ENCODE measurements at regions not wholly inside any gene's neighbourhood (a gene's known extent, or its start where the extent isn't known, plus 50 kb on each side); places are given as distances from the start of the nearest gene placed in this dataset.
"Not testable (repeated sequence)": the region's sequence is repeated elsewhere in the genome, so short reads cannot be mapped to it uniquely, and the experiment has no call there.

DNA sequence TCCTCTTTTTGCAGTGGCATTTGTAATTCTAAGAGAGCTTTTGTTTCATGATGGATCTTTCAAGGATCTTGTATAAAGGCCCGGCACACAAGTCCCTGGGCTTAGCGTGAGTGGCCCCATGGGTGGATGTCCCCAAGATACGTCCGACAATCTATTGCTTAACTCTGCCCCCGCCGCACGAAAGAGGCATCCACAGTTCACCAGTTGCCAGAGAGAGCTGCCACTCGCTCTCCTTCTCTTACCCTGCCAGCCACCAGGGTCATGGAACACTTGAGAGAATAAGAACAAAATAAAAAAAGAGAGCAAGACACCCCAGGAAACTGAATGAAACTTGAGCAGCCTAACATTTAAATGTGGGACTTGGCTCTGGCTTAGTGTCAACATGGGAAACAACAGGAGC lies 92.3 kb downstream of the CTAGE1 start:
- no peak for DNase-seq

DNA sequence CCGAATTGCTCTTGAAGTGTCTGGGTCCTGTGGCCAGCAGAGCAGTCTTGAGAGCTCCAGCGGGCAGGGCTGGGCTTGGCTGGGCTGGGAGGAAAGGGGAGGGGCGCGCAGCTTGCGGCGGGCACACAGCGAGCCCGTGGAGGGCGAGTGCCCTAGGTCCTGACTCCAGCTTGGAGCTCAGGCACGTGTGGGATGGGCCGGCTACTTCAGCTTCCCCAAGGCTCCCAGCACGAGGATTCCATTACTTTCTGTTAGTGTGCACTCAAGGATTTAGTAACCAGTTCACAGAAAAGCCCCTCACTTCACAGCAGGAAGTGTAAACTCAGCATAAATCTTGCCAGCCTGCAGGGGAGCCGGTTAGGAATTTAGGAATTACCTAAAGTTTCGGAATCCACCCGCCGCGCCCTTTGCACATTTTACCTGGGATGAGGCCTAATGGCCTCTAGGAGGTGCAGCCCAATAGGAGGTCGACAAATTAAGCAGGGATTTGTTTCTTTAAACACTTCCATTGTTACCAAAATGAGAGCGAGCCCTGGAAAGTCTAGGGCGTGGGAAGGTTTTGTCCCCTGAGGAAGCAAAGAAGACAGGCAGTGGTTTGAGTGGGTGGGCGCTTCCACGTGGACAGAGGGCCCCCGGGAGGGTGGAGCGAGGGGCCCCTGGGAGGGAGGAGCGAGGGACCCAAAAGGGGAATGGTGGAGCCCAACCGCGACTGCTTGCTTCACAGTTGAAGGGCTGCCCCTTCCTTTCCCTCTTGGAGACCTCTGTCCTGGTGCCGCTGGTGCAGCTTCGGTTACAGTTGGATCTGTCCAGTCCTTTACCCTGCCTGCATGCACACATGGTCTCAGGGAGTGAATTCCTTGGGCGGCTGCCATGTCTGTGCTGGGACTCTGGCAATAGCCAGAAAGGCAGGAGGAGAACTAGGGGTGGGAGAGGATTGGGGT lies 93.3 kb downstream of the CTAGE1 start:
- no peak for DNase-seq

DNA sequence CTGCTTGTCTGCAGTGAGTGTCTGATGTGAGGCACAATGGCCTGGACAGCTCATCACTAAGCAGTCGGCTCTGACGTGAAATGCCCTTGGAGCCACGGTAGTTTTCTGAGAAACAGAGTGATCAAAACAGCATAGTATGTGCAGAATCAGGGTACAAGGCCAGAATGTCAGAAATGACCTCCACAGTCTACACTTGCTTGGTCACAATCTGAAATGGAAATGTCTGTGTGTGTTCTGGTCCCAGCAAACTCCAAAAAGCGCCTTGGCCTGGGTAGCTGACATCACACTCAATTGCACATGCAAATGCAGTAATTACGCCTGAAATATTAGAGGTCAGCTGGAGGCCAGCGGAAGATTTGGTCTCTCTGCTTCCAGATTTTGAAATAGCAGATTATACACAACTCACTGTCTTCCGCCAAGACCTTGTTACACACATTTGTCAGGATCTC lies 95.4 kb downstream of the CTAGE1 start:
- DNase-seq = no peak

DNA sequence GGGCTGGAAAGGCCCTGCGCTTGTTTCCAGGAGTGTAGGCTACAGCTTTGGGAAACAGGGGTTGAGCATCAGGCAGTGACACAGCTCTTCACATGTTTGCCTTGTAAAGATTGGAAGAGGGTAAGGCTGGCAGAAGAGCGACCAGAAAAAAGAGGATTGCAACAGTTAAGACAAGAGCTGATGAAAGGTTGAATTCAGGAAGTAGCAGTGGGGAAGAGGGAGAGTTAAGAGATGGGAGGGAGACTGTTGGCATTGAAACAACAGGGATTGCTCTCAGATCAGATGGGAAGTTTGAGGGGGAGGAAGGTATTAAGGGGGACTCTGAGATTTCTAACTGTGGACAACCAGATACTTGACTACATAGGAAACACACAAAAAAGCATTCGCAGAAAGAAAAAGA lies 96.9 kb downstream of the CTAGE1 start:
- DNase-seq = no peak

DNA sequence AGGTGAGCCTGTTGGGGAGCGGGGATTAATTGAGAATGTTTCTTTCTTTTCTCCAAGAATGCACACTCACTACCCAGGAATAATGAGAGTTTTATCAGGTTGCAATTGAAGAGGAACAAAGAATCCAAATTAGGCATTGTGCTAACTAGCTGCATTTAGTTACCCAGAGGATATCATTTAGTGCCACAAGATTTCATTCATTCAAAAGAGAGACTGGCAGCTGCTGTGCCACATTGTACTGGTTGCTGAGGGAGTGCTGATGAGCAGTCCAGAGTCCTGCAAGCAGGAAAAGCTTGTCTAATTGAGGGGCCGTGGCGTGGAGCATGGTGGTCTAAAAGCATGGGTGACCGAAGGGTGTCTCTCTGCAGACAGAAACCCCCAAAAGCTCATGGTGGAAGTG lies 97.6 kb downstream of the CTAGE1 start:
- no peak for DNase-seq

DNA sequence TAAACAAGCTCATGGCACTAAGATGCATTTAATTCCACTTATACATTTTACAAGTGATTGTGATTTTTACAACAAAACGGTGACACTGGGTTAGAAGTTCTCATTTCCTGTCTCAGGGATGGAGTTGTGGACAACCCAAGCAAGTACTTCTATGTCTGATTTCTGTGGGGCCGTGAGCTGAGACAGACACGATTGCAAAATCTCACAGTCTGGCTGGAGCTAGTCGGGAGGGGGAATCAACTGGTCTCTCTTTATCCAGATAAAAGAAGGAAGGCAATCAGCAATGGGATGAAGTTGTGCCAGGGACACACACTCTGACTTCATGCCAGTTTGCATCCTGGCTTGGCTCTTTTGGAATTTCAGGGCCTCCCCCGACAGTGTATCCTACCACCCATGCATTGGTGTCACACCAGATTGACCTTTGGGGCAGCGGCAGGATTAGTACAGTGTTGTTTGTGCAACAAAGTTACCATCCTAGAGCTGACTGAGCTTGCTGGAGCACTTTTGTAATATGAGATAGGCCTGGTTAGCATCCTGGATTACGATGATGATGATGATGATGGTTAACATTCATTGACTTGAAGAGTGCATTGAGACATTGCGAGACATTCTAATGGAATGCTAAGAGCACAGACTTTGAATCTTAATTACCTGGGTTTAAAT lies 98.8 kb downstream of the CTAGE1 start:
- DNase-seq = no peak

DNA sequence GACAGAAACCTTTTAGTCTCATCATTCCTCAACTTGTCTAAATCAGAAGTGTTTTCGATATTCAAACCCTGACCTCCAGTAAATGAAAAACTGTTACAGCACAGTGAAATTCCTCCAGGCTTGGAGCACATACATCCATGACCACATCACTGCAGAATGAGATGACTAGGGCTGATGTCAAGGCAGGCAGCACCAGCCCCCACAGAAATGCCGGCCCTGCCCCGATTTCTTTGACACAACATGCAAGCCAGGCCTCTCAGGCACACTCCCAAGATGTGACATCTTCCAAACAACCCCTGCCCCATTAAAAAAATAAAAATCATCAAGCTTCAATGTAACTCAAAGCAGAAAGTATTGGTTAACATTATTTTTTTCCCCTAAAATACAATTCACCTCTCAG lies 103.3 kb downstream of the CTAGE1 start:
- DNase-seq = no peak

DNA sequence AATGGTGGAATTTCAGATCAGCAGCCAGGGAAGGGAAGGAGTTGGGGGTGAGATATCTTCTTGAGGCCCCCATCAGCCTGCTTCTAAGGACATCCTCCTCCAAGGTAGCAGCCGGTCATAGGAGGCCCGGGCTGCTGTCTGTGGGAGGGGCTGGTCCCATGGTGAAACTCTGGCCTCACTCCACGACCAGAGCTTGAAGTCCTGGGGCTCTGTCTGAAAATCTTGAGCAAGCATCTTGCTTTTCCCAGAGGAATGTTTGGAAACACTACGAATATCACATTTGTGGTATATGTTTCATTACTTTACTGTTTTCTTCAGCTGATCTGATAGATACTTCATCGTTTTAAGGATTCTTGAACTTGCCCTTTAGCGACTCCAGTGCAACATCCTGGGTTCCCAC lies 103.7 kb downstream of the CTAGE1 start:
- DNase-seq = no peak

DNA sequence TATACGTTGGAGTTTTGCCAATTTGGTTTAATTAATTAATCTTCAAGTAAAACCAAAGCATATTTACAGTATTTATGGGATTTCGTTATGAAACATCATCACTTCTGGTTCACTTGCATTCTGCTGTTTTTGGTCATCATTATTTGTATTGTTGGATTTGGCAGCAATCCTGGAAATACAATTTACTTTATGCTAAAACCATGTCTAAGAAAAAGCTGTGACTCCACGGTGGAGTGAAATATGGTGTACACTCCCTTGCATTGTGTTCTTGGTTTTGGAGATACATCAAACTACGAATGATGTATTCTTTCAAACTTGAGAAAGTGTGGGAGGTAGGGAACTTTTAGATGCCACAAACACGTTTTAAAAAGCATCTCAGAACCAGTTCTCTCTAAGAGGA lies 106.4 kb downstream of the CTAGE1 start:
- no peak for DNase-seq

DNA sequence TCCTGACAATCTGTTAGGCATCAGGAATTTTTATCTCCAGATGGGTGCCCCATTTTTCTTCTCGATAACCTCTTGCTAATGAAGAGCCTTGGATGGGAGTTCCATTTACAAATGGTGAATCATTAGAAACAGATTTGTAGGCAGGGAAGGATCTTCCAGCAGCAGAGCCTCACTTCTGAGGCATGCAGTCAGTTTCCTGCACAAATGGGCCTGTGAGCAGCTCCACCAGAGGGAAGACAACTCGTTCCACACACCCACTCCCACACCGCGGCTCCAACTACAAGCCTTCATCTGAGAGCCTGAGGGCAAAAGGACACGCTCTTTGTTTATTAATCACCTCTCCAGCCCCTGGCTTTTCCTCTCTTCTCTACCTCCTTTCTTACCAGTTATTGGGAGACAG lies 108.5 kb downstream of the CTAGE1 start:
- DNase-seq = no peak

DNA sequence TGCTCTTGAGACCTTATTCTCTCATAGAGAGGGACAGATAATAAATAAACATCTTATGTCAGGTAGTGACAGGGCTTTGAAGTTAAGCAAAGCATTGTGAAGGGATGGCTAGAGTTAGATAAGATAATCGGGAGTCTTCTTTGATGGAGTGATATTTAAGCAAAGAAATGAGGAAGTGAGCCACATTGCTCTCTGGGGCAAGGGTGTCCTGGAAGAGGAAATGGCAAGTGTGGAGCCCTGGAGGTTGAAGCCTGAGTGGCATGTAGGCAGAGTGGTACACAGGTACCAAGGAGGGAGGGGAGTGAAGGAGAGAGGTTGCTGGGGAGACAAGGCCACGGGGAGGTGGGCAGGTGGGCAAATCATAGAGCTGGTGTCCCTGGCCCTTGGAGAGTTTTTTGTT lies 110.2 kb downstream of the CTAGE1 start:
- DNase-seq = no peak

DNA sequence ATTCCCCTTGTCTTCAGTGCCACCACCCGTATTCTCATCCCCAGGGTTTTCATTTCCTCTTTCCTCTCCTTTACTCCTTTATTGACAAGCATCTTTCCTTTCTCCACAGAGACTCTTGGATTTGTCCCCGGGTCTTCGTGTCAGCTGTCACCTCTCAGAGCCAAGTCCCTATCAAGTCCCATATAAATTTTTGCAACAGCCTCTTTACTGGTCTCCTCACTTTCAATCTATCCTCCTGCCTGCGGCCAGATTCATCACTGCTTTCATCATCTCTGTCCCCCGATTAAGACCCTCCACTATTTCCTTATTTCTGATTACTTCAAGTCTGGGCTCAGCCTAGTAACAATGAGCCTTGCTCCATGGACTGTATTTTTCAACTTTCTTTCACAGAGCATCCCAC lies 113.8 kb downstream of the CTAGE1 start:
- DNase-seq = no peak

DNA sequence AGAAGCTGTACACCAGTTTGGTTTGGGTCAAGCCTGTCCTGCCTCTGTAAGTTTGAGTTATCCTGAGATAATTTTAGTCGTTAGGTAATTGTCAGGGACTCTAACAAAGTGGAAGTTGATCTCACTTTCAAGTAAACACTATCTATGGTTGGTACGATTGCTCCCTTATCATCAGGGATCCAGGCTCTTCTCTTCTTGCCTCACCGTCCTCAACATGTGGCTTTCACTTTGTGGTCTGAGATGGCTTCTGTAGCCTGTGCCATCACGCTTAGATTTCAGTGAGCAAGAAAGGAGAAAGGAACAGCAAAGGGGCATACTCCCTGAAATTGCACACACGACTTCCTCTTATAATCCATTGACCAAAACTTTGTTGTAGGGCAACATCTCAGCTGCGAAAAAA lies 115.6 kb downstream of the CTAGE1 start:
- DNase-seq = no peak

DNA sequence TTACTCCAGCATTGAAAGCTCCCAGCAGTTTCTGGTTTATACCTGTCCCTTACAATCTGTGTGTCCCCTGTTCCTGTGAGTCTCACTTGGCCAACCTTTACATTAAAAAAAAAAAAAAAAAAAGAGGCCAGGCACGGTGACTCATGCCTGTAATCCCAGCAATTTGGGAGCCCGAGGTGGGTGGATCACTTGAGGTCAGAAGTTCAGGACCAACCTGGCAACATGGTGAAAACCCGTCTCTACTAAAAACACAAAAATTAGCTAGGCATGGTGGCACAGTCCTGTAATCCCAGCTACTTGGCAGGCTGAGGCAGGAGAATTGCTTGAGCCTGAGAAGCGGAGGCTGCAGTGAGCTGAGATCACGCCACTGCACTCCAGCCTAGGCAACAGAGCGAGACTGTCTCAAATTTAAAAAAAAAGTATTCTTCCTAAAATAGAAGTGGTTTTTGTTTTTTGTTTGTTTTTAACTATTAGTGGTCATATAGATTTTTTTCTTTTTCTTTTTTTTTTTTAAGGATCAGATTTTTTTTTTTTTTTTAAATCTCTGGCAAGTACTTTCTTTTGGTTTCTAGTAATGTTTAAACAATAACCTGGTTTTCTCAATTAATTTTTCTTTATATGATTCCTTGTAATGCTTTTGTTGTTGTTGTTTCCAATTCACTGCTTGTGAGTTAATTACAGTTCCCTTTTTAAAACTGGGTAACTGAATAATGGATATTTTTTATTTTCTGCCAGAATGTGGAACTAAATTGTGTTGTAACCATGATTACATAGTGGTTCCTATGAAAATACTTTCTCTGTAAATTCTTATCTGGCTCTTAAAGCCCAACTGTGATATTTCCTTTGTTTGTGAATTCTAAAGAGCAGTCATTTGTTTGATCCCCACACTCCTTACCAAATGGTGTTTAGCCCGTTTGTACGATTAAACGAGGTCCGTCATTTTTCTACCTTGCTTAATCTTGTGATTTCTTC lies 116.8 kb downstream of the CTAGE1 start:
- DNase-seq = no peak

DNA sequence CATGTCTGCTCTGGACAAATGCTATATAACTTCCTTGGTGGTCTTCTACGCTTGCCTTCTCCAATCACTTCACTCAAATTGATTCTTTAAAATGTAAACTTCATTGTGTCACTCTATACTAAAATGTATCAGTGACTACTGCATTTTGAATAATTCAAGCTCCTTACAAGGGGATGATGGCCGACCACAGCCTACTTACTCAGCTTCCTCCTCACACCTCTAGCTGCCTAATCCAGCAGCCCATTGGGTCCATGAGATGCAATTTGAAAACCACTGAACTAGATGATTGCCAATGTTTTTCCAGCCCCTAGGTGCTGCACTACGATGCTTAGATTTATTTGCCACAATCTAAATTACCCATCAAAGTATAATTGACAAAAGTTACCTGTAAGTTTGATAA lies 120.7 kb downstream of the CTAGE1 start:
- DNase-seq = no peak

DNA sequence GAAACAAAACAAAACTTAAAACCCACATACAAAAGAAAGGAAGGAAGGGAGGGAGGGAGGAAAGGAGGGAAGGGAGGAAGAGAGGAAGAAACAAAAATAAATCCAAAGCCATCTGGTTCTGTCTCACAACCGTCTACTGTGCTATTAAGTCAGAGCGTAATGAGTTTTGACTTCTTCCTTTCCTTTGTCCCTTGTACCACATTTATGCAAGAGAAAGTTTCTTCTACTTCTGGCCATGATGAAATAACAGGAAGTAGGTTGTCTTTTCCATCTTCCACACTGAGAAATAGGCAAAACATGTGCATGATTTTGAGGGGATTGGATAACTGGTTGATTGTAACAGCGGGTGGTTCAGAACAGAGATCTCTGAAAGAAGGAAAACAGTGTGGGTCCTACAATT lies 121.4 kb downstream of the CTAGE1 start:
- DNase-seq = no peak

DNA sequence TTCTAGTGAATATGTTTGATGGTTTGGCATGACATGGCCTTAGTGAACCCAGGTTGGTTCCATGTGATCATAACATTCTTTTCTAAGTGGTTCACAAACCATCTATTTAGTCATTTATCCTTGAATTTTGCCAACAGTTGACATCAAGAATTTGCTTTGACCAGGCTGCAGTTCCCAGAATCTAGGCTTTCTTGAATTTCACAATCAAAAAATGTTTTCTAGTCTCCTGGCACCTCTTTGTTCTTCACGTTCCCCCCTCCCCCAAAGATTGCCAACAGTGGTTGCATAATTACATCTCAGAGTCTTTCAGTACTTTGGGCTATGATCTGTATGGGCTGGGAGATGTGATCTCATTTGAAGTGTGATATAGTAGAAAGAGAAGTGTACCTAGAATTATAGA lies 124.0 kb downstream of the GATA6 start:
- no peak for DNase-seq

DNA sequence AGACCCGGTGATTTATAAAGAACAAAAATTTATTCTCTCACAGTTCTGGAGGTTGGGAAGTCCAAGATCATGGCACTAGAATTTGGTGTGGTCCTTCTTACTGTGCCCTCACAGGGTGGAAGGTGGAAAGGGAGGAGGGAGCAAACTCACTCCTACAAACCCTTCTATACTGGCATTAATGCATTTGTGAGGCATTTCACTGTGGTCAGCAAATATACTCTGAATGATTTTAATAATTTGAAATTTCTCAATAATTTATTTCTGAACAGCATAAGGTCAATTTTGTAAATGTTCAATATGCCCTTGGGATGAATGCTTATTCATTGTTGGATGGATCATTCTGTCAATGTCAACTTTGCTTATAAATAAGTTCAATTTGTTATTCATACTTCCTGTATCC lies 120.6 kb downstream of the GATA6 start:
- no peak for DNase-seq

DNA sequence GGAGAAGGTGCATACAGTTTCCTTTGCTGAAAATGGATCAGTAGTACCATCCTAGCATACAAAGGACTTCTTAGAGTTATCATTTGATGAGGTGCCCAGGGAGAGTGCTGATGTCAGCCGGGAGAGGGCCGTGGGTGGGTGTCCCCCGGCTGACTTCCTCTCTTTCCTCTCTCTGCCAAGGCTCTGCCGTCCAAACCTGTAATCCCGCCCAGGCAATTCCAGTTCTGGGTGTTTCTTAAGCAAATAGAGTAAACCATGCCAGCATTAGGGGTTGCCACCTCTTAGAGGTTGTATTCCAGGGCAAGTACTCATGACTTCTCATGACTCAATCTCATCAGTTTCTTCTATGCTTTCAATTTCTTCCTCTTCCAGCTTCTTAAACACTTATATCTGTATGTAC lies 117.2 kb downstream of the GATA6 start:
- no peak for DNase-seq

DNA sequence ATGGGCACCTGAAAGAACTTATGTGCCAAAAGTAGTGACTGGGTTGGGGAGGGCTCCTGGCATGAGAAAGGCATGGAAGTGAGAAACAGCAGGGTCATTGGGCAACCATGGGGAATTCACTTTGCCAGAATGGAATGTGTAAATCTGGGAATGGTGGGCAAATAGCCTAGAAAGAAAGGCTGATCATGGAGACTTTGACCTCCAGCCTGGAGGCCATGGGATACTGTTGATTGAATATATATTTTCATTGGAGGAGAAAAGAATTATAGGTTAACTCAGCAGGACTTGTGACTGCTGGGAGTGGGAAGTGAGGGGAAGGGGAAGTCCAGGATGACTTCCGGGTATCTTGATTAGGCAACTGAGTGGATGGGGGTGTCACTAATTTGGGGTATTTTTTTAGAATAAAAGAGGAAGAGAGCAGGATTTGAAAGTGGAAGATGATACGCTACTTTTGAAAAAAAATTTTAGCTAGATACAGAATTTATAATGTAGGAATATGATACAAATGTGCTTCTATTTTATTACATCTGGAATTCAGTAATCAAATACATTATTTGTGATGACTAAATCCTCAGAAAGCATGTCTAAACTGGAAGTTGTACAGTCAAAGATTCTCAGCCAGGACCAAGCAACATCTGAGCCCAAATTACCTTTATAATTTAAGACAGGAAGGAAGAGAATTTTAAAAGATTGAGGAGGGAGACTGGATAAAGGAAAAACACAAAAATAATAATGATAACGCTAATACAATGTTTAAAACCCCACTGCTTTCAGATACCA lies 116.2 kb downstream of the GATA6 start:
- DNase-seq = no peak

DNA sequence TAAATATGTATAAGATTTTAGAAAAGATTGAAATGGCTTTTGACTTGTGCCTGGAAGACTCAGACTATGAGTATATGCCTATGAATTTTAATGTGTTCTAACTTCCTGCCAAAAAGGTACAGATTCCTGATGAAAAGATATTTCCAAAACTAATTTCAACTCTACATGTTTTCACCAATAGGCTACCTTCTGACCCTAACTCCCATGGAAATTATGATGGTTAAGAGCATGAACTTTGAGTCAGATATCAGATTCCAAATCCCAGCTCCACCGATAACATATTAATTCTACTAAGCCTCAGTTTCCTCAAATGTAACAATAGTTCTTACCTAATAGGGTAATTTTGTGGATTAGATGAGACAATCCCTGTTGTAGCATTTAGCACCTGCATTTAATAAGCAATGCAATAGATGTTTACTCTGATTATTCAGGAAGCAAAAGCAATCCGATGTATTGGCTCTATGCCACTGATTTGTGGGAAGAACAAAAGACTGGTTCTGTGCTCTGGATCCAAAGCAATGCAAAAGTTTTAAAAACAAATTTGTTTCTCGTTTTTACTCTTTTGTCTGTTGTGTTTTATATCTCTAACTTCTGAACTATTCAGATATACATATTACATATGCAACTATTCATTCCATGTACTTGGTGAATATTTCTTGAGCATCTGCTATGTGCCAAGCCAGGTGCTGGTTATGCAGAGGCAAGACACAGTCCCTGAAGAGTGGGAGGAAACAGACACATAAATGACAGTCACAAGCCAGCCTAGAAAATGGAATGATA lies 115.4 kb downstream of the GATA6 start:
- DNase-seq = no peak

DNA sequence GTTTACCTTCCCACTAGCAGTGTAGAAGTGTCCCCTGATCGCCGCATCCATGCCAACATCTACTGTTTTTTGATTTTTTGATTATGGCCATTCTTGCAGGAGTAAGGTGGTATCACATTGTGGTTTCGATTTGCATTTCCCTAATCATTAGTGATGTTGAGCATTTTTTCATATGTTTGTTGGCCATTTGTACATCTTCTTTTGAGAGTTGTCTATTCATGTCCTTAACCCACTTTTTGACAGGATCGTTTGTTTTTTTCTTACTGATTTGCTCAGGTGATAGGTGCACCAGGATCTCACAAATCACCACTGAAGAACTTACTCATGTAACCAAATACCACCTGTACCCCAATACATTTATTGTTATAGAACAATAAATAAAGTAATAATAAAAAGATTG lies 114.5 kb downstream of the GATA6 start:
- DNase-seq = not testable (repeated sequence)

All from stimulated activated CD8-positive, alpha-beta memory T cell treated with anti-CD3 and anti-CD28 coated beads, Interleukin-4, amount 100 ng/mL, for 48 hours (primary cell).